Chondrocyte (in vitro differentiated cells): ENCODE measurements at regions not wholly inside any gene's neighbourhood (a gene's known extent, or its start where the extent isn't known, plus 50 kb on each side); places are given as distances from the start of the nearest gene placed in this dataset.

Experiments used
- DNase-seq: peaks from one replicate; pipeline ENCODE4 v3.0.0; 2021; ENCODE audit warnings: mixed read lengths, low spot score
- H3K27ac Mint-ChIP-seq: one replicate; pipeline ENCODE4 v1.8.0; 2021; ENCODE audit warnings: mild to moderate bottlenecking, moderate library complexity, mixed read lengths; ENCODE audit not compliant: unreplicated experiment
- H3K27me3 Mint-ChIP-seq: 2 replicates; pipeline ENCODE4 v1.8.0; 2021; ENCODE audit warnings: low read depth, mixed read lengths
- H3K36me3 Mint-ChIP-seq: 2 replicates; pipeline ENCODE4 v1.8.0; 2021; ENCODE audit warnings: low read depth, mixed read lengths
- H3K4me1 Mint-ChIP-seq: 2 replicates; pipeline ENCODE4 v1.8.0; 2021; ENCODE audit warnings: low read depth, mild to moderate bottlenecking, mixed read lengths
- H3K4me3 Mint-ChIP-seq: one replicate; pipeline ENCODE4 v1.8.0; 2021; ENCODE audit warnings: mild to moderate bottlenecking, moderate library complexity, mixed read lengths; ENCODE audit not compliant: unreplicated experiment
- H3K9me3 Mint-ChIP-seq: 2 replicates; pipeline ENCODE4 v1.8.0; 2021; ENCODE audit warnings: low read depth, mixed read lengths
- CTCF ChIP-seq: fragments of 200-600 bp; sonication (generic); IDR thresholded peaks from 2 replicates; pipeline ENCODE4 v1.5.0; 2021; ENCODE audit warnings: antibody characterized with exemption, mild to moderate bottlenecking, moderate library complexity

- Mint-ChIP-seq H3K27me3 (no peaks in the 10 kb centered on the region), H3K4me1 (no peaks in the 10 kb centered on the region), H3K9me3 (peaks cover 9% of the 10 kb centered on the region), H3K4me3 (no peak overlapping the region), H3K27ac (no peak overlapping the region), H3K36me3 (peaks cover 4% of the 10 kb centered on the region)
- TF ChIP-seq CTCF: no peak
- DNase-seq: no peak
These were observed 200.3 kb upstream of the UMPS start for GRCh38 chr3:124529826-124530571.

- Mint-ChIP-seq H3K4me3 (no peak overlapping the region), H3K9me3 (peaks cover 2% of the 10 kb centered on the region), H3K36me3 (no peaks in the 10 kb centered on the region), H3K27ac (no peak overlapping the region), H3K27me3 (no peaks in the 10 kb centered on the region), H3K4me1 (no peaks in the 10 kb centered on the region)
- TF ChIP-seq CTCF: no peak
- DNase-seq: no peak
These were observed 199.3 kb upstream of the UMPS start for GRCh38 chr3:124530916-124531315.

GRCh38 chr3:124532071-124532470, 198.2 kb upstream of the UMPS start:
- H3K36me3 Mint-ChIP-seq: no peaks in the 10 kb centered on the region
- no peak for TF ChIP-seq CTCF
- no peaks in the 10 kb centered on the region for H3K4me1 Mint-ChIP-seq
- H3K27me3 Mint-ChIP-seq: no peaks in the 10 kb centered on the region
- no peak for DNase-seq
- no peak overlapping the region for H3K4me3 Mint-ChIP-seq
- no peaks in the 10 kb centered on the region for H3K9me3 Mint-ChIP-seq
- no peak overlapping the region for H3K27ac Mint-ChIP-seq

- no peak overlapping the region for H3K27ac Mint-ChIP-seq
These were observed 194.9 kb upstream of the UMPS start for GRCh38 chr3:124535306-124535705.

GRCh38 chr3:124540550-124541211, 189.6 kb upstream of the UMPS start:
- no peak for DNase-seq
- Mint-ChIP-seq H3K27me3 (no peaks in the 10 kb centered on the region), H3K9me3 (no peaks in the 10 kb centered on the region), H3K36me3 (no peaks in the 10 kb centered on the region), H3K4me3 (no peak overlapping the region), H3K27ac (no peak overlapping the region), H3K4me1 (no peaks in the 10 kb centered on the region)
- TF ChIP-seq CTCF: no peak

More at GRCh38 chr3:124535306-124535705, 194.9 kb upstream of the UMPS start:
- H3K36me3 Mint-ChIP-seq: no peaks in the 10 kb centered on the region
- H3K9me3 Mint-ChIP-seq: no peaks in the 10 kb centered on the region
- no peak overlapping the region for H3K4me3 Mint-ChIP-seq
- no peaks in the 10 kb centered on the region for H3K4me1 Mint-ChIP-seq
- TF ChIP-seq CTCF: no peak
- DNase-seq: no peak
- H3K27me3 Mint-ChIP-seq: no peaks in the 10 kb centered on the region
